T-helper 1 cell treated with Interleukin-12 subunit alpha and Interleukin-12 subunit beta and Interleukin-4 antibody, amounts not matched to agents 30 ng/mL and 1 ng/mL, for 36 hours (primary cell): ENCODE measurements at regions not wholly inside any gene's neighbourhood (a gene's known extent, or its start where the extent isn't known, plus 50 kb on each side); places are given as distances from the start of the nearest gene placed in this dataset.

Experiments
- intact Hi-C: fragments of 100-400 bp; cut with micrococcal nuclease; formaldehyde crosslinking; loops from one replicate; pipeline ENCODE4 v1.15.1; 2024

GRCh38 chr5:60340326-60340725, 359.6 kb downstream of the DEPDC1B start:
- intact Hi-C loops: no loop called here

GRCh38 chr5:60339691-60340201, 360.2 kb downstream of the DEPDC1B start:
- intact Hi-C loops: no loop called here

- intact Hi-C loops: no loop called here
These were observed 361.1 kb downstream of the DEPDC1B start for GRCh38 chr5:60338846-60339245.

GRCh38 chr5:60336491-60336890, 363.5 kb downstream of the DEPDC1B start:
- intact Hi-C loops: no loop called here

GRCh38 chr5:60335913-60336312, 364.1 kb downstream of the DEPDC1B start:
- intact Hi-C loops: no loop called here

GRCh38 chr5:60334281-60334713, 365.7 kb downstream of the DEPDC1B start:
- intact Hi-C loops: no loop called here

GRCh38 chr5:60333005-60333571, 366.9 kb downstream of the DEPDC1B start:
- intact Hi-C loops: no loop called here

- intact Hi-C loops: no loop called here
These were observed 367.5 kb downstream of the DEPDC1B start for GRCh38 chr5:60332244-60333004.

- intact Hi-C loops: no loop called here
These were observed 369.7 kb downstream of the DEPDC1B start for GRCh38 chr5:60330236-60330635.

- intact Hi-C loops: no loop called here
These were observed 374.1 kb downstream of the DEPDC1B start for GRCh38 chr5:60325870-60326269.

GRCh38 chr5:60323596-60323995, 376.4 kb downstream of the DEPDC1B start:
- intact Hi-C loops: no loop called here

- intact Hi-C loops: no loop called here
These were observed 387.9 kb downstream of the DEPDC1B start for GRCh38 chr5:60312098-60312497.

- intact Hi-C loops: loop anchor here (5.0 kb wide), 1 partner anchor 347 kb away; no protein-coding TSS in a partner anchor
These were observed 400.0 kb downstream of the DEPDC1B start for GRCh38 chr5:60299944-60300343.

- intact Hi-C loops: loop anchor here (5.0 kb wide), 1 partner anchor 350 kb away; no protein-coding TSS in a partner anchor
These were observed 402.3 kb downstream of the DEPDC1B start for GRCh38 chr5:60297658-60298057.

- intact Hi-C loops: loop anchor here (5.0 kb wide), 1 partner anchor 352 kb away; no protein-coding TSS in a partner anchor
These were observed 401.9 kb upstream of the PDE4D start for GRCh38 chr5:60295423-60295822.

- intact Hi-C loops: no loop called here
These were observed 400.0 kb upstream of the PDE4D start for GRCh38 chr5:60293518-60293917.

GRCh38 chr5:60287174-60287771, 393.7 kb upstream of the PDE4D start:
- intact Hi-C loops: no loop called here

- intact Hi-C loops: no loop called here
These were observed 392.4 kb upstream of the PDE4D start for GRCh38 chr5:60285910-60286309.

GRCh38 chr5:60280943-60281342, 387.4 kb upstream of the PDE4D start:
- intact Hi-C loops: no loop called here

GRCh38 chr5:60277941-60278340, 384.4 kb upstream of the PDE4D start:
- intact Hi-C loops: no loop called here

GRCh38 chr5:60274747-60275146, 381.2 kb upstream of the PDE4D start:
- intact Hi-C loops: no loop called here

- intact Hi-C loops: no loop called here
These were observed 378.0 kb upstream of the PDE4D start for GRCh38 chr5:60271517-60271916.
